Fibroblast of lung (primary cell): ENCODE measurements at regions not wholly inside any gene's neighbourhood (a gene's known extent, or its start where the extent isn't known, plus 50 kb on each side); places are given as distances from the start of the nearest gene placed in this dataset.

Experiments used
- EZH2 ChIP-seq: IDR thresholded peaks from 2 replicates; pipeline ENCODE4 v1.5.1; 2012; ENCODE audit warnings: low read length, control low read depth, mild to moderate bottlenecking; ENCODE audit errors: missing control alignments
- TF ChIP-seq, protein P1 (sequence below), 2 donors: IDR thresholded peaks in 1 of 2; conservative IDR thresholded peaks in 1 of 2; 1 replicate in 1 of 2; 2 replicates in 1 of 2; pipeline ENCODE4 v1.5.1; 2011 to 2012; ENCODE audit warnings: low read length in 2 of 2, control low read depth in 1 of 2, inconsistent platforms in 1 of 2, low read depth in 1 of 2, mild to moderate bottlenecking in 1 of 2

DNA sequence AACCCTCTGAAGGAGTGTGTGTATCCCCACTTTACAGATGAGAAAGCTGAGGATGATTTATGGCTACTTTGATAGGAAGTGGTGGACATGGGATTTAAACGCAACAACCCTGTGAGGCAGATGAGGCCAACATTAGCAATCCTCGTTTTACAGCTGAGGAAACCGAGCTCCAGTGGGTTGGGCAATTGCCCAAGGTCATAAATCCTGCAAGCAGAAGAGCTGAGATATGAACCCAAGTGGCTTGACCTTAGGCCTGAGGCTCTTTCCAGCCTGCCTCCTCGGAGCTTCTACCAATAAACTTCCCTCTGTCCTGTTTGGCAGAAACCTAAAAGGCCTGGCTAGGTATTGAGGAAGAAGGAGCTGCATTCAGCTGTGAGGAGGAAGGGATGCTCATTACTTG, 185.5 kb upstream of the RBPJ start:
- TF ChIP-seq, protein P1, sequence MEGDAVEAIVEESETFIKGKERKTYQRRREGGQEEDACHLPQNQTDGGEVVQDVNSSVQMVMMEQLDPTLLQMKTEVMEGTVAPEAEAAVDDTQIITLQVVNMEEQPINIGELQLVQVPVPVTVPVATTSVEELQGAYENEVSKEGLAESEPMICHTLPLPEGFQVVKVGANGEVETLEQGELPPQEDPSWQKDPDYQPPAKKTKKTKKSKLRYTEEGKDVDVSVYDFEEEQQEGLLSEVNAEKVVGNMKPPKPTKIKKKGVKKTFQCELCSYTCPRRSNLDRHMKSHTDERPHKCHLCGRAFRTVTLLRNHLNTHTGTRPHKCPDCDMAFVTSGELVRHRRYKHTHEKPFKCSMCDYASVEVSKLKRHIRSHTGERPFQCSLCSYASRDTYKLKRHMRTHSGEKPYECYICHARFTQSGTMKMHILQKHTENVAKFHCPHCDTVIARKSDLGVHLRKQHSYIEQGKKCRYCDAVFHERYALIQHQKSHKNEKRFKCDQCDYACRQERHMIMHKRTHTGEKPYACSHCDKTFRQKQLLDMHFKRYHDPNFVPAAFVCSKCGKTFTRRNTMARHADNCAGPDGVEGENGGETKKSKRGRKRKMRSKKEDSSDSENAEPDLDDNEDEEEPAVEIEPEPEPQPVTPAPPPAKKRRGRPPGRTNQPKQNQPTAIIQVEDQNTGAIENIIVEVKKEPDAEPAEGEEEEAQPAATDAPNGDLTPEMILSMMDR (conservative IDR thresholded peaks at IDR 0.05 in 1 of 2, IDR thresholded peaks at IDR 0.05 in 1 of 2; ENCODE audit: low read depth in 1 of 2, low read length in 2 of 2): no peak
- TF ChIP-seq EZH2: no peak
